Glutamatergic neuron (in vitro differentiated cells): ENCODE measurements at regions not wholly inside any gene's neighbourhood (a gene's known extent, or its start where the extent isn't known, plus 50 kb on each side); places are given as distances from the start of the nearest gene placed in this dataset.

Experiments
- DNase-seq: peaks from one replicate; pipeline ENCODE4 v3.0.0; 2022
- H3K27ac Mint-ChIP-seq: one replicate; pipeline ENCODE4 v1.8.0; 2020; ENCODE audit warnings: mild to moderate bottlenecking, mixed read lengths, inconsistent platforms; ENCODE audit not compliant: unreplicated experiment
- H3K27me3 Mint-ChIP-seq: one replicate; pipeline ENCODE4 v1.8.0; 2020; ENCODE audit warnings: mild to moderate bottlenecking, moderate library complexity, mixed read lengths, inconsistent platforms; ENCODE audit not compliant: unreplicated experiment
- H3K36me3 Mint-ChIP-seq: one replicate; pipeline ENCODE4 v1.8.0; 2020; ENCODE audit warnings: mild to moderate bottlenecking, mixed read lengths, inconsistent platforms; ENCODE audit not compliant: unreplicated experiment
- H3K4me1 Mint-ChIP-seq: one replicate; pipeline ENCODE4 v1.8.0; 2020; ENCODE audit warnings: mild to moderate bottlenecking, low read depth, mixed read lengths, inconsistent platforms; ENCODE audit not compliant: unreplicated experiment
- H3K4me3 Mint-ChIP-seq: one replicate; pipeline ENCODE4 v1.8.0; 2020; ENCODE audit warnings: mild to moderate bottlenecking, mixed read lengths, inconsistent platforms; ENCODE audit not compliant: unreplicated experiment
- H3K9me3 Mint-ChIP-seq: one replicate; pipeline ENCODE4 v1.8.0; 2020; ENCODE audit warnings: mild to moderate bottlenecking, moderate library complexity, mixed read lengths, inconsistent platforms; ENCODE audit not compliant: unreplicated experiment
- CTCF ChIP-seq: fragments of 200-600 bp; sonication (generic); IDR thresholded peaks from one replicate; pipeline ENCODE4 v1.5.0; 2021; ENCODE audit not compliant: partially characterized antibody, unreplicated experiment

GRCh38 chr6:1042583-1043457 is 269.1 kb upstream of the FOXQ1 start:
- H3K27ac Mint-ChIP-seq = no peak overlapping the region
- H3K9me3 Mint-ChIP-seq = peaks cover 2% of the 10 kb centered on the region
- peaks cover 7% of the 10 kb centered on the region for H3K4me1 Mint-ChIP-seq
- H3K36me3 Mint-ChIP-seq = no peaks in the 10 kb centered on the region
- DNase-seq = no peak
- peaks cover 2% of the 10 kb centered on the region for H3K27me3 Mint-ChIP-seq
- no peak overlapping the region for H3K4me3 Mint-ChIP-seq
- TF ChIP-seq CTCF = no peak

GRCh38 chr6:1040393-1040792 is 271.5 kb upstream of the FOXQ1 start:
- no peak for DNase-seq
- Mint-ChIP-seq H3K4me3 (no peak overlapping the region), H3K9me3 (peaks cover 2% of the 10 kb centered on the region), H3K27ac (no peak overlapping the region), H3K27me3 (peaks cover 2% of the 10 kb centered on the region), H3K36me3 (no peaks in the 10 kb centered on the region), H3K4me1 (peaks cover 7% of the 10 kb centered on the region)
- no peak for TF ChIP-seq CTCF

- Mint-ChIP-seq H3K4me3 (no peak overlapping the region), H3K27me3 (peaks cover 2% of the 10 kb centered on the region), H3K9me3 (peaks cover 2% of the 10 kb centered on the region), H3K36me3 (no peaks in the 10 kb centered on the region), H3K27ac (no peak overlapping the region), H3K4me1 (peaks cover 7% of the 10 kb centered on the region)
- no peak for TF ChIP-seq CTCF
- DNase-seq = no peak
These were observed 272.2 kb upstream of the FOXQ1 start for GRCh38 chr6:1039746-1040145.

GRCh38 chr6:1039191-1039590 is 272.7 kb upstream of the FOXQ1 start:
- Mint-ChIP-seq H3K27me3 (peaks cover 2% of the 10 kb centered on the region), H3K4me1 (peaks cover 7% of the 10 kb centered on the region), H3K27ac (no peak overlapping the region), H3K9me3 (peaks cover 2% of the 10 kb centered on the region), H3K36me3 (no peaks in the 10 kb centered on the region), H3K4me3 (no peak overlapping the region)
- TF ChIP-seq CTCF = no peak
- no peak for DNase-seq

GRCh38 chr6:1037430-1038202 is 274.3 kb upstream of the FOXQ1 start:
- Mint-ChIP-seq H3K4me3 (no peak overlapping the region), H3K27me3 (peaks cover 2% of the 10 kb centered on the region), H3K9me3 (peaks cover 2% of the 10 kb centered on the region), H3K36me3 (no peaks in the 10 kb centered on the region), H3K4me1 (peaks cover 7% of the 10 kb centered on the region), H3K27ac (no peak overlapping the region)
- no peak for TF ChIP-seq CTCF
- DNase-seq = no peak
